Midbrain (tissue), 1 donor: ENCODE measurements at regions not wholly inside any gene's neighbourhood (a gene's known extent, or its start where the extent isn't known, plus 50 kb on each side); places are given as distances from the start of the nearest gene placed in this dataset.
"Not testable (repeated sequence)": the region's sequence is repeated elsewhere in the genome, so short reads cannot be mapped to it uniquely, and the experiment has no call there.

ENCODE experiments used
- DNase-seq: peaks from one replicate; lab custom pipeline; 2025; lab: John Stamatoyannopoulos, UW

DNA sequence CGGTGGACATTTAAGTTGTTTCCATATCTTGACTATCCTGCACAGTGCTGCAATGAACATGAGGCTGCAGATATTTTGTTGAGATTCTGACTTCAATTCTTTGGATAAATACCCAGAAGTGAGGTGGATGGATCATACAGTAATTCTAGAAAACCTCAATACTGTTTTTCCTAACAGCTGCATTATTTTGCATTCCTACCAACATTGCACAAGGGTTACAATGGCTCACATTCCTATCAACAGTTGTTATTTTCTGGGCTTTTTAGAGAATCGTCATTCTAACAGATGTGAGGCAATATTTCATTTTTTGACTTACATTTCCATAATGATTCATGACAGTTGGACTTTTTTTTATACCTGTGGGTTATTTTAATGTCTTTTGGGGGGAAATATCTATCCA lies 716.9 kb upstream of the ANO3 start:
- no peak for DNase-seq

DNA sequence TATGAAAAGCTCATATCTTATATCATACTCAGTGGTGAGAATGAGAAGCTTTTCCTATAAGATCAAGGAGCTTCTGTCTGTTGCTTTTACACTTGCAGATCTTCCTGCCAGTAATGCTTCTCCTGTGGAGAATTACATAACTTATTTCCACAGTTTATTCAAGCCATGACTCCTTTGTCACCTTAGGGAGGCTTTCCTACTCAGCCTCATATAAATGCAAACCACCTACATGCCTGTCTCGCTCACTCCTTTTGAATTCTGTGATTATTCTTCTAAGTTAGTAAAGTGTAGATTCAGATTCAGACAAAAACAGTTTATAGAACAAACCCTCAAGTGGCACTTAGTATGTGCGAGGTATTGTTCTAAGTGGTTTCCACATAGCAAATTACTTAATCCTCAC lies 716.1 kb upstream of the ANO3 start:
- no peak for DNase-seq

DNA sequence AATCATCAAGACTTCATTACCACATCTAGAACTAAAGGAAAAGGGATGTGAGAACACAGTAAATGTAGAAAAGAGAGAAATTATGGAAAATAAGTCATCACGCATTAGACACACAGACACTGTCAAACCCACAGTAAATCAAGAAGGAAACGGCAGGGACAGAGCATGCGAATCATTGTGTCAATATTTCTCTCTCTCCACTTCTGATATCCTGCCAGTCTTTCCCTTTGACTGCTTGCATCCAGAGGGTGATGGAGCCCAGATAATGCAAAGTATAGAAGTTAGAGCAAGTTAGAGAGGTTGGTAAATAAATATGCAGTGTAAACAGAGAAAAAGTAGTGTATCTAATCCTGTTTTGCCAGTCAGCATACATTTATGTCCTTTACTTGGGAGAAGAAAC lies 706.8 kb upstream of the ANO3 start:
- no peak for DNase-seq

DNA sequence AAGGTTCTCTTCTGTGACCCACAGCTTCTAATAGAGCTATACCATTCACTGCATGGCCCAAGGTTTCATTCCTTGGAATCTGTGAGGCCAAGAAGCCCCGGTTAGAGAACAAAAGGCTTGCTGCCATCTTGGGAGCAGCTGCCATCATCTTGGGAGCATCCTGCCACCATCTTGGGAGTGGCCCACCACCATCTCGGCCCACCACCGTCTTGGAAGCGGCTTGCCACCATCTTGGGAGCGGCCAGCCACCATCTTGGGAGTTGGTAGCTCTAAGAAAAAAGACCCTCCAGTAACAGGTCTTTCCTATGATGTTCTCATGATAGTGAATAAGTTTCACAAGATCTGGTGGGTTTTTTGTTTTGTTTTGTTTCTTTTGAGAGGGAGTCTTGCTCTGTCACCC lies 703.9 kb upstream of the ANO3 start:
- no peak for DNase-seq

DNA sequence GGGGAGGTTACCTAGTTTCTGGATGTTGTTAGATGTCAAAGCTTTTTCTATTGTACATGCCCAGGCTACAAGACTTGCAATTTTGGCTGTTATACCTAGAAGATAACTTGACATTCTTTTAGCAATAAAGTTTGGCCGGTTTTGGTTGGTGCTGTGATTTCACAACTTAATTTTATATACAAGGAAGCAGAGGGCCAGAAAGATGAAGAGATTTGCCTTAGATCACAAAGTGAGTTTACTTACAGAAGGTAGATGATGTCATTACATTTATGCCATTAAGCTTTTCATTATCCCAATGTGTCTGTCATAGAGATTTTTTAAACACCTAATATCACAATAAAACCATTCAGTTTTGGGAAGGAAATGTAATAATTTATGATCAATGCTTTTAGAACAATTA lies 698.7 kb upstream of the ANO3 start:
- no peak for DNase-seq

DNA sequence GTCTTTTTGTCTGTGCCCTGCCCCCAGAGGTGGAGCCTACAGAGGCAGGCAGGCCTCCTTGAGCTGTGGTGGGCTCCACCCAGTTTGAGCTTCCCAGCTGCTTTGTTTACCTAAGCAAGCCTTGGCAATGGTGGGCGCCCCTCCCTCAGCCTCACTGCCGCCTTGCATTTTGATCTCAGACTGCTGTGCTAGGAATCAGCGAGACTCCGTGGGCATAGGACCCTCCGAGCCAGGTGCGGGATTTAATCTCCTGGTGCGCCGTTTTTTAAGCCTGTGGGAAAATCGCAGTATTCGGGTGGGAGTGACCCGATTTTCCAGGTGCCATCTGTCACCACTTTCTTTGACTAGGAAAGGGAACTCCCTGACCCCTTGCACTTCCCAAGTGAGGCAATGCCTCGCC lies 682.7 kb upstream of the ANO3 start:
- not testable (repeated sequence) for DNase-seq

DNA sequence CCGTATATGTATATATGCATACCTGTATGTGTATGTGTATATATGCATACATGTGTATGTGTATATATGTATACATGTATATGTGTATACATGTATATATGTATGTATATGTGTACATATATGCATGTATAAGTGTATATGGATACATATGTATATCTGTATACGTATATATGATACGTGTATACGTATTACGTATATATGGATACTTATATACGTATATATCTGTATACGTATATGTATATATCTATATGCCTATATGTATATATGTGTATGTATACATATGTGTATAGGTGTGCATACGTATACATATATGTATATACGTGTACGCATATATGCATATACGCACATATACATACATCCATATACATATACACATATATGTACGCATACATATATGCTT lies 681.6 kb upstream of the ANO3 start:
- DNase-seq = no peak

DNA sequence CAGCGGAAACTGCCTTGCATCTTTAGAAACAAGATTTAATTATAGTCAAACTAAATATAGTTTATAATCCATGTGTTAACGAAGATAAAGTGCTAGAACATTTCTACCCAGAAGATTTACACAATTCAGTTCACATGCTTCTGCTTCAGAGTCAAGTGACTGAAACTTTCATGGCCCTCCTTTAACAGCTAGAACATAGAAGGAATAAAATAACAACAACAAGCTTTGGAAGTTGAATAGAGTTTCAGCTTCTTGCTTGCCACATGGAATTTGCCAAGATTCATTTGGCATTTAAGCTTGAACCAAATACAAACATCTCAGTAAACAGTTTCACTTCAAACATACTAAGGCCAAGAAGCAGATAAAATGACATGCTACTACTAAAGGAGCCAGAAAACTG lies 676.3 kb upstream of the ANO3 start:
- DNase-seq = peak; percentile 0

DNA sequence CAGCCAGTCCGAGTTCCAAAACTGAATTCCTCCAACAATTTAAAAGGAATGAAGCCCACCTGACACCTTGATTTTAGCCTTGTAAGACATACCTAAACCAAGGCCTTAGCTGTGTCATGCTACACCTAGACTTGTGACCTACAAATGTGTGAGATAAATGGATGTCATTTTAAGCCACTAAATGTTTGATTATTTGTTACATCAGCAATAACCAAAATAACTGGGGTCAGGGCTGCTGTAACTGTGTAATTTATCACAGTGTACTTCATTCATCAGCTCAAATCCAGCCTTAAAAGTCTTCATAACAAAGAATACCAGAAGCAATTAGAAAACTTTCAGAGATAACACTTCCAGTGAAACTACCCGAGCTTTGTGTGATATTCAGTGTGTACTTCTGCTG lies 673.0 kb upstream of the ANO3 start:
- DNase-seq = no peak

DNA sequence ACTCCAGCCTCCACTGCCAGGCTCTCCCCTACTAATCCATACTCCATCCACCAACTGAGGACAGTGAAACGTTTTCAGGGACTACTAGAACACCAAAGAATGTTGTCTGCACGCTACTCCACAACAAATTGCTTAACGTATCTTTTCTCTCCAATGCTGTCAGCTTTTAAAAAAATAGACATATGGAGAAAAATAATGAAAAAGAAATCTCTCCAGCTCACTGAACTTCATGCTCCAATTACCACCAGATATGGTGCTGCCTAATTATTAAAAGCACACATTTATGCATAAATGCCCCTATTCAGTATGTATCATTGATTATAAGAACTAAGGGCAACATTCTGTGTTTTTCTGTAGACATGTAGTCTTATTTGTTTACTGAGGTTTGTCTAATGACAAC lies 672.2 kb upstream of the ANO3 start:
- DNase-seq = no peak

DNA sequence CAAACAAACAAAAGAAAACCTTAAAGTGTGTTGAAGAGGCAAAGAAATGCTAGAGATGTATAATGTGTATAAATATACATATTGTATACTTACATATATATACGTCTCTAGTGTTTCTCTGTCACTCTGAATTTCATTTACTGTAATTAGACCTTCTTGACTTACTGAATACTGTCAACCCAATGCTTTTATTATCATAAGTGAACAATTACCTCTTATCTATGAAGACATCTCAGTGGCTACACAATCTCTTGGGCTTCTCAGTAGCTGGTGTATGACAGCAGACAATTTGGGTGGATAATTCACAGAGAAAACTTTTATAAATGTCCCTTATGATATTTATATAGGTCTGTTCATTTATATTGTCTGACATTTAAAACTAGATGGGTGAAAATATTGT lies 664.1 kb upstream of the ANO3 start:
- DNase-seq = no peak

DNA sequence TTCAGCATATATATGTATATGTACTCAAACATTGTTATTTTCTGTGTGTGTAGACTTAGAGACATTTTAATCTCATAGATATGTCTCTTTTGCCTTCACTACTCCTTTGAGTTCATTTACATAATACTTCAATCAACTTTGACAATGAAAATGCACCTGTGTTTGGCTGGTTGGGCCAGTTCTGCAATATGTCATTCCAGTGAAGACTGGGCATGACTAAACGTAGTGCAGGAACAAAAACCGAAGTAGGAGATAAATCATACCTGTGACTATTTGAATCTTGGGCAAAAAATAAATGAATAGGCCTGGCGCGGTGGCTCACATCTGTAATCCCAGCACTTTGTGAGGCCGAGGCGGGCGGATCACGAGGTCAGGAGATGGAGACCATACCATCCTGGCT lies 640.0 kb upstream of the ANO3 start:
- DNase-seq = no peak

DNA sequence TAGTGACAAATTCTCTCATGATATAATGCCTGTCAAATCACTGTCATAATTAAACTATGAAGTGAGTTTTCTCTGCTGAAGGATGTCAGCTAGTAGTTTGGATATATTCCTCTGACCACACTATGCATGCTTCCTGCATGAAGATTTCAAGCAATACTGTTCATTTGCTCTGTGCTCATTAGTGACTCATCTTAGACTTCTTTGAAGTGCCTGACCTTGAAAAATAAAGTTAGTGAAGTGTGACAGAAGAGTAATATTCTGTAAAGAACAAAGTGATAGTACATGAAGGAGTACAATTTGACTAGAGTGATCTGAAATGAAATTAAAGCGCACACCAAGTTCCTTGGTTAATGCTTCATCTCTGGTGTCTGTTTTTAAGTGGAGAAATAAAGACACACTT lies 629.5 kb upstream of the ANO3 start:
- DNase-seq = no peak

DNA sequence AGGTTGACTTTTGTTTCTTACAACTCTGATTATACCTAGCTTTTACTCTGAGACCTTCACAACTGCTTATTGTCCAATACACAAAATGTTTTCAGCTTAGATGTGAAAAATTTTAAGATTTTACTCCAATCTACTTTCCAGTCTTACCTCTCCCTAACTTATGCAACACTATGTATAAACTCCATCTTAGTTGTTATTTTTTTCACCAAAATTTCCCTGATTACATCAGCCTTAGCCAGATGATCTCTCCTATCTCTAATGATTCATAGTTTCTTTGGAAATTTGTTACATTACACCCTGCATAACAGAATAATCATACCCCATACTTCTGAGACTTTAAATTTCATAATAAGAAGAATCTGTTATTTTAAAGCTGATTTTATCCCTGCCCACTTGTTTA lies 621.0 kb upstream of the ANO3 start:
- DNase-seq = no peak

DNA sequence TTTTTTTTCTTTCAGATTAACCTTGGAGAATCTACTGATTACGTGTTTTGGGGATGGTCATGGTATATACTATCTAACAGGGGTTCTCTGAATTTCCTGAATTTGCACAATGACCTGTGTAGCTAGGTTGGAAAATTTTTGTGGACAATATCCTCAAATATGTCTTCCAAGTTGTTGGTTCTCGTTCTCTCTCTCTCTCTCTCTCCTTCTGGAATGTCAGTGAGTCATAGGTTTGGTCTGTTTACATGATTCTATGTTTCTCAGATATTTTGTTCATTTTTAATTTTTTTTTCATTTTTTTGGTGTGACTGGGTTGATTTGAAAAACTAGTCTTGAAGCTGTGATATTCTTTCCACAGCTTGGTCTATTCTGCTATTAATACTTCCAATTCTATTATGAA lies 604.0 kb upstream of the ANO3 start:
- no peak for DNase-seq

DNA sequence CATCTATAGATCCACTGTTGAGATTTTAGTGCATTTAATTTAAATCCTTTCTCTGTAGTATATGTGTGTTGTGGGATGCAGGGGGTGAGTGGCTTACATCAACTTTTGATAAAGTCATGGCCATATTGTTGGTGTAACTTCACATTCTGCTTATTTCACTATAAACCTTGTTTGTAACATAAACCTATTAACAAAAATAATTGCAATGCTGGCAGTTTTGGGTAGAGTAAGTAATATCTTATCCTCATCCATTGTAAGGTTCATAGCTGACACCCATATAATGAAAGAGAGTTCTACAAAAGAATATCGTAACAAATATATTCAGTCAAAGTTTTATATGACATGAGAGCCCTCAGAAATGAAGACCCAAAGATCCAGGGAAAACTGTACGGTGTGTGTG lies 601.7 kb upstream of the ANO3 start:
- no peak for DNase-seq

DNA sequence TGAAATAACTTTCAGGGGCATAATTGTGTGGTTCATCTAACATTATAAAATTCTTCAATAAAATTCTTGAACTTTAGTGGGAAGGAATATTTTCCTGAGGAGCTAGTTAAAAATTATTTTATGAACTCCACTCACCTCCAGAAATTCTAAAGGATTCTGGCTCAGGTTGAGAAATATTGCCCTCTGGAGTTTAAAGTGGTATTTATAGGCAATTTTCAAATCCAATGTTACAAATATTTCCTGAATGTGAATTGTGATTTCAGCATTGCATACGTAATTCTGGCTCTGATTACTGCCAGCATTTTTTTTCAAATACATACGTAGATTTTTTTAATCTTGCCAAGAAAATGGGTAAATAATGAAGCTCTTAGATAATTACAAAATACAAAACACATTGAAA lies 598.2 kb upstream of the ANO3 start:
- DNase-seq = no peak

DNA sequence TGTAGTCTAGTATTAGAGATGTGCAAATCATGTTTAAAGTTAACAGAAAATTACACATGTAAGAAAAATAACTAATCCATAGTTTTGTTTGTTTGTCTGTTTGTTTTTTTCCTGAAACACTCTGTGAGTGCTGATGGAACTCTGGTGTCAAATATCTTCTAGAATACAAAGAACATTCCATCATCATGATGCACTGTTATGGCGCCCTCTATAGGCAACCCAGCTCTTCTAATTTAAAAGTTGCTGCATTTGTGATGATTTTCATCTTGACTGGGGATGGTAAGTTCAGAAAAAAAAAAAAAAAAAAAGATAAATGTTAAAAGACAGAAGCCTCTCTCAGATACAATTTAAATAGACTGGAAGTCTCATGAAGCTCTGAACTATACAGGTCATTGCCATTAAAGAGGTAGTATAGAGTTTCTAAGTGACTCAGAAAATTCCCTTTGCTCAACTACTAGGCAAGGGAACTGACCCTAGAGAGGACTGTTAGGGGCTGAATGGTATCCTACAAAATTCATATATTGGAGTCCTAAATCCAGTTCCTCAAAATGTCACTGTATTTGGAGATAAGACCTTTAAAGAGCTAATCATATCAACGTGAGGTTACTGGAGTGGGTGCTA lies 597.2 kb upstream of the ANO3 start:
- DNase-seq = no peak

DNA sequence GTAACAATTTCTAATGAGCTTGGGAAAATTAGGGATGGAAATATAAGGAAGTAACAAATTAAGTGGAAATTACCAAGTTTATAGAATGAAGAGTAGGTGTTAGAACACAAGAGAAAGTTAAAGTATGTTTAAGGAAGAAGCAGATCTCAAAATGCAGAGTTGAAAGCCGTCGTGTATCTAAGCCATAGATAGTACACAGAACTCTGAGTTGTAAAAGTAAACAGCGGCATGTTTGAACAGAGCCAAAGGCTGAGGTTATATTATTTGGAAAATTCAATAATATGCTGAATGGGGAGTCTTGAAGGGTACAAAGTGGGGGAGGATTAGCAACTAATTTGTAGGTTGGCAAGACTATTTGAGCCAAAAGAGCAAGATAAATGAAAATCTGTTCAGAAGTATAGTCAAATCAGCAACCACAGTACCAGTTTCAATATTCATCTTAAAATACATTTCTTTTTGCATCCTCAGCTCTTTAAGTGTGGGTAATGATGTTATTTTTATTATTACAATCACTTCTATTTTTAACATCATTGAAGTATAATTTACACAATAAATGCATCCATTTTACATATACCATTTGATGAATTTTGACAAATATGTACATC lies 594.8 kb upstream of the ANO3 start:
- no peak for DNase-seq

DNA sequence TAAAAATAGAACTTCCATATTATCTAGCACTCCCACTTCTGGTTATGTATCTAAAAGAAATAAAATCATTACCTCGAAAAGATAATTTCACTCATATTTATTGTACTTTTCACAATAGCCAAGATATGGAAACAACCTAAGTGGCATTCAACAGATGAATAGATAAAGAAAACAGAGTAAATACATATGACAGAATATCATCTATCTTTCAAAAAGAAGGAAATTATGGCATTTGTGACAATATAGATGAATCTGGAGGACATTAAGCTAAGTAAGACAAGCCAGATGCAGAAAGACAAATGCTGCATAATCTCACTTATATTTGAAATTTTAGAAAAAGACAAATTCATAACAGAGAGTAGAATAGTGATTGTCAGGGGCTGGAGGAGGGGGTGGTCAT lies 590.0 kb upstream of the ANO3 start:
- DNase-seq = no peak

DNA sequence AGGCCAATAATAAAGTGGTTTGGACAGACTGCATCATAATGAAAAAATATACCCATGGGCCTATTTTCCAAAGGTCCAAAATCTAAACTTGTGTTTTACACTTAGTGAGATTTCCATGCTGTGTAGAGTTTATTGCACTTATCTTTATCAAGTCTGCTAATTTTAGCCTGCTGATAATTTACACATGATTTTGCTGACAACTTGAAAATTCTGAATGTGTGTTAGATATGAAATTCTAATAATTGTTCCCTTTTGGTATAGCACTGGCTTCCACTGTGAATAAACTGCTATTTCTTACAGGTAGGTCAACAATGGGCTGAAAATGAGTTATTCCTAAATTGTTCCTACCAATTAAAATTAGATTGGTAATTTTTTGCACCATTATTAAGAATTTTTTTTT lies 589.1 kb upstream of the ANO3 start:
- DNase-seq = no peak

DNA sequence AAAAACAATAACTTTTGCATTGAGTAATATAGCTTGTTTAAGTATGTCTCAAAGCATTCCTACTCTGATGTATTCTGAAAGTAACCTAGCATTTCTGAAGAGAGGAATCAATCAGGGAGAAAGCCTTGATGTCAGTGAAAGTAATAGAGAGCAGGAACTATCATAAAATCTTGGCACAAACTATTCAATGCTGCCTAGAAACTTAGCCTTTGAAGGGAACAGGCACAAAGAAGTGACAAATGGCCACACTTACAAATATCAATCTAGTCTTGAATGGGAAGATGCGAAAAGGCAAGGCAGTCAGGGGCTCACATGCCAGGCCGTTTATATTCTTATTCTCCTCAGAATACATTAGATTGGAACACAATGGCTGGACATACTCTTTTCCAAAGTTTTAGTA lies 576.5 kb upstream of the ANO3 start:
- no peak for DNase-seq

DNA sequence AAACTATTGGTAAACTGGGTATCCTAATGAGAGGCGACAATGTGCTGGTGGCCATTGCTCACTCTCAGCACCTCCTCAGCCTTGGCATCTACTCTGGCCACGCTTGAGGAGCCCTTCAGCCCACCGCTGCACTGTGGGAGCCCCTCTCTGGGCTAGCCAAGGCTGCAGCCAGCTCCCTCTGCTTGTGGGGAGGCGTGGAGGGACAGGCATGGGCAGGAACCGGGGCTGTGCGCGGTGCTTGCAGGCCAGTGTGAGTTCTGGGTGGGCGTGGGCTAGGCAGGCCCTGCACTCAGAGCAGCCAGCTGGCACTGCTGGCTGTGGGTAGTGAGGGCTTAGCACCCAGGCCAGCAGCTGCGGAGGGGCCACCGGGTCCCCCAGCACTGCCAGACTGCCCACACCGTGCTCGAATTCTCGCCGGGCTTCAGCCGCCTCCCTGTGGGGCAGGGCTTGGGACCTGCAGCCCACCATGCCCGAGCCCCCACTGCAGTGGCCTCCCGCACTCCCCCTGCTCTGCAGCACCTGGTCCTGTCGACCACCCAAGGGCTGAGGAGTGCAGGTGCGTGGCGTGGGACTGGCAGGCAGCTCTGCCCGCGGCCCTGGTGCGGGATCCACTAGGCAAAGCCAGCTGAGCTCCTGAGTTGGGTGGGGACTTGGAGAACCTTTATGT lies 575.9 kb upstream of the ANO3 start:
- DNase-seq = no peak

DNA sequence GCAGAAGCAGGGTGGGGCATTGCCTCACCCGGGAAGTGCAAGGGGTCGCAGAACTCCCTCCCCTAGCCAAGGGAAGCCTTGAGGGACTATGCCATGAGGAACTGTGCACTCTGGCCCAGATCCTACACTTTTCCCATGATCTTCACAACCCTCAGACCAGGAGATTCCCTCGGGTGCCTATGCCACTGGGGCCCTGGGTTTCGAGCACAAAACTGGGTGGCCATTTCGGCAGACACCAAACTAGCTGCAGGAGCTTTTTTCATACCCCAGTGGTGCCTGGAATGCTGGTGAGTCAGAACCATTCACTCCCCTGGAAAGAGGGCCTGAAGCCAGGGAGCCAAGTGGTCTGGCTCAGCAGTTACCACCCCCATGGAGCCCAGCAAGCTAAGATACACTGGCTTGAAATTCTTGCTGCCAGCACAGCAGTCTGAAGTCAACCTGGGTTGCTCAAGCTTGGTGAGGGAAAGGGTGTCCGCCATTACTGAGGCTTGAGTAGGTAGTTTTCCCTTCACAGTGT lies 573.7 kb upstream of the ANO3 start:
- no peak for DNase-seq
